ENCODE measurements at regions not wholly inside any gene's neighbourhood (a gene's known extent, or its start where the extent isn't known, plus 50 kb on each side); places are given as distances from the start of the nearest gene placed in this dataset.

DNA sequence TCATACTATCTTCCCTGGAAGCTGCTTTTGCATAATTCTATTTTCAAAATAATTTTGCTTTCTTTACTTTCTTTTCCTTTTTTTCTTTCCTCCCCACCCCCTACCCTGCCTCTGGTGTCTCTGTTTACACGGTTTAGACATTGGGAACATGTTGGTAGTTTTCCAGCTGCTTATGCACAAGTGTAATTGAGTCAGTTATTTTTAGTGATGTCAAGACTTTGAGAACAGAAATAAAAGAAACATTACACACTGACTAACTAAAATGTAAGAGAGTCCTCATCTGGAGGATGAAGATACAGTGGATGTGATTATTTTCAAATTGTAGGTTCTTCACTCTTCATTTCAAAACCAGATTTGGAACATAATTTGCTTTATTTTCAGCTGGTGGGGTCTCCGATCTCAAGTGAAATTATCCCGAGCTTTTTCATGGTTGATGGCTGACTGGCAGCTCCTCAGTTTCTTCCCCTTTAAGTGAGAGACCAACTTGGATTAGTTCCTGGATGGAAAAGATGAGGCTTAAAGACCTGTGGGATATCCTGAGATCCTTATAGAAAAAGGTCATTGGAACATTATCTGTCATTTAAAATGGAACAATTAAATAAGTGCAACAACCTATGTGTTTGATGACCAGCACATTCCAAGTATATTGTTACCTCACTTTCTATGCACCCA is 154.4 kb upstream of the ZNF462 start:
- DNase-seq (ENCODE audit: low read depth in 2 of 2): peak; percentile 33 to 46
- TF ChIP-seq, protein P1, sequence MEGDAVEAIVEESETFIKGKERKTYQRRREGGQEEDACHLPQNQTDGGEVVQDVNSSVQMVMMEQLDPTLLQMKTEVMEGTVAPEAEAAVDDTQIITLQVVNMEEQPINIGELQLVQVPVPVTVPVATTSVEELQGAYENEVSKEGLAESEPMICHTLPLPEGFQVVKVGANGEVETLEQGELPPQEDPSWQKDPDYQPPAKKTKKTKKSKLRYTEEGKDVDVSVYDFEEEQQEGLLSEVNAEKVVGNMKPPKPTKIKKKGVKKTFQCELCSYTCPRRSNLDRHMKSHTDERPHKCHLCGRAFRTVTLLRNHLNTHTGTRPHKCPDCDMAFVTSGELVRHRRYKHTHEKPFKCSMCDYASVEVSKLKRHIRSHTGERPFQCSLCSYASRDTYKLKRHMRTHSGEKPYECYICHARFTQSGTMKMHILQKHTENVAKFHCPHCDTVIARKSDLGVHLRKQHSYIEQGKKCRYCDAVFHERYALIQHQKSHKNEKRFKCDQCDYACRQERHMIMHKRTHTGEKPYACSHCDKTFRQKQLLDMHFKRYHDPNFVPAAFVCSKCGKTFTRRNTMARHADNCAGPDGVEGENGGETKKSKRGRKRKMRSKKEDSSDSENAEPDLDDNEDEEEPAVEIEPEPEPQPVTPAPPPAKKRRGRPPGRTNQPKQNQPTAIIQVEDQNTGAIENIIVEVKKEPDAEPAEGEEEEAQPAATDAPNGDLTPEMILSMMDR (IDR thresholded peaks at IDR 0.05; ENCODE audit: low read depth, low read length): no peak
- H3K4me3 ChIP-seq (replicated peaks in 1 of 2; ENCODE audit: low read depth in 2 of 2, low read length in 2 of 2): no peak overlapping the region

DNA sequence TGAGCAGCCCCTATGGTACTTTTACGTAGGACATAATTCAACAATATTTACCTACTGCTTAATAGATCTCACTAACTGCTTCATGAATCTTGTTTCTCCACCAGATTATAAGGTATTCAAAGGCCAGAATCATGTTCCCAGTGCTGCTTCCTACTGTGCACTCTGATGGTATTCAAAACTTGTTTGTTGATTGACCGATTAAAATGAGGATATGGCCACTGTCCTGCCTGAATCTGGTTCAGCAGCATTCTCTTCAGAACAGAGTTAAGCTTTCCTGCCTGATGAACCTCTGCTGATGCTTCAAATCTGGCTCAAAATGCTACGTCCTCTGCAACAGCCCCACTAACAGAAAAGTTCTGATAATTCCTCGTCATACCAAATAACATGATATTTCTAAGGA is 150.7 kb upstream of the ZNF462 start:
- TF ChIP-seq, protein P1 (IDR thresholded peaks at IDR 0.05; ENCODE audit: low read depth, low read length): no peak
- no peak overlapping the region for H3K4me3 ChIP-seq (replicated peaks in 1 of 2; ENCODE audit: low read depth in 2 of 2, low read length in 2 of 2)
- no peak for DNase-seq (ENCODE audit: low read depth in 2 of 2)

DNA sequence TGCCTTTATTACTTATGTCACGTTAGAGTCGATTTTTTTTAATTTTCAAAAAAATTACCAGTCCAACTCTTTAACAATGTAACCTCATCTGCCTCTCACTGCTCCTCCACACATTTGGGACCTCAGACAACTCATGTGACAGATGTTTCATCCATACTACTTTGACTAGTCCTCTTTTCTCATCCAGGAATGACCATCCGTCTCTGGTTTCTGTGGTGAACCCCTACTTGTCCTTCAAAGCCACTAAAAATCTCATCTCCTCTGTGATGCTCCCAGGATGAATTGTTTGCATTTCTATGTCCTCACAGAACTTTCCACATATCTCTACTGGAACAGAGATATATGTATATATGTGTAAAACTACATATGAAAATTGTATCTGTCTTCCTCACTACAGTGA is 149.8 kb upstream of the ZNF462 start:
- TF ChIP-seq, protein P1 (IDR thresholded peaks at IDR 0.05; ENCODE audit: low read depth, low read length): no peak

DNA sequence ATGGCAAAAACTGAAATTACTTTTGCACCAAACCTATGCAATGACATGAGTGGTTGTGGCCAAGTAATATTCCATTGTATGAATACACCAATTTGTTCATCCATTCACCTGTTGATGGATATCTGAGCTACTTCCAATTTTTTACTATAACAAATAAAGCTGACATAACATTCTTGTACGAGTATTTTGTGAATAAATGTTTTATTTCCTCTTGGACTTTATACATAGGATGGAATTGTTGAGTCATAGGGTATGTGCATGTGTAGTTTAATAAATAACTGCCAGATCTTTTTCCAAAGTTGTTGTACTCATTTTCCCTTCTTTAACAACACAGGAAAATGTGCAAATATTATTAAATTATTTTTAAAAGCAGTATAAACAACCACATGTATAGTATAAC is 146.1 kb upstream of the ZNF462 start:
- peak; percentile 8 to 30 for DNase-seq (ENCODE audit: low read depth in 2 of 2)
- H3K4me3 ChIP-seq (replicated peaks in 1 of 2; ENCODE audit: low read depth in 2 of 2, low read length in 2 of 2): no peak overlapping the region
- TF ChIP-seq, protein P1 (IDR thresholded peaks at IDR 0.05; ENCODE audit: low read depth, low read length): no peak

More for the DNA sequence above, 149.8 kb upstream of the ZNF462 start:
- no peak for DNase-seq (ENCODE audit: low read depth in 2 of 2)
- H3K4me3 ChIP-seq (replicated peaks in 1 of 2; ENCODE audit: low read depth in 2 of 2, low read length in 2 of 2): no peak overlapping the region

DNA sequence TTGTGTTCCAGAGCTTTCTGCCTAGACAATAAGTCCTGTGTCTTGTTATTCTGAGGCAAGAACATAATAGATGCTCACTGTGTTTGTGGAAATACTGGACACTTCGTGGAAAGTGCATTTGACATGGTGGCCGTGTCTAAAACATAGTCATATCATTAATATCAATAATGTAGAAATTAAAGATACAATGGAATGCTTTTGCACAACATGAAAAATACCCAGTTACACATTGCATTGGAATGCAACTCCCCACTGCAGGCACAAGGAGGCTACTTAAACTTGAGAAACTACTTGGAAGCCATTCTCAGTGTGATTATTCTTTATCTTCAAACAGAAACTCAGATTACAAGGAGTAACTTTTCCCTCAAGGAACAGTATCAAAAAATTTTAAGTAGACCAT is 145.3 kb upstream of the ZNF462 start:
- no peak overlapping the region for H3K4me3 ChIP-seq (replicated peaks in 1 of 2; ENCODE audit: low read depth in 2 of 2, low read length in 2 of 2)
- TF ChIP-seq, protein P1 (IDR thresholded peaks at IDR 0.05; ENCODE audit: low read depth, low read length): peak; percentile 13
- peak; percentile 81 to 87 for DNase-seq (ENCODE audit: low read depth in 2 of 2)

DNA sequence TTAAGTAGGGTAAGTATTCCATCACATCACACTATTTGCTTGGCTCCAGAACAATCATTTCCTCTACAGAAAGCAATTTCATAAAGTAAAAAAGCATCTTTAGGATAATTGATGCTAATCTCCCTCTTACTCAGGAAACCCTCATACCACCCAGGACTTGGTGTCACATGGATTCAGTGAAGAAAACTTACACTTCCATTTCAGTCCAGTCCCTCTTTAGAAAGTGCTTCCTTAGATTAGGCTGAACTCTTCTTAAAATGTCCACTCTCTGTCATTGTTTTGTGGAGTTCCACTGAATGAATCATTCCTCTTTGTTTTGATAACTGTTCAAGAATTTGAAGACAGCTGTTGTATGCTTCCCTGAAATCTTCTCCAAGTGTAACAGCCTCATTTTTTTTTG is 144.0 kb upstream of the ZNF462 start:
- TF ChIP-seq, protein P1 (IDR thresholded peaks at IDR 0.05; ENCODE audit: low read depth, low read length): no peak
- DNase-seq (ENCODE audit: low read depth in 2 of 2): peak; percentile 51 to 80
- no peak overlapping the region for H3K4me3 ChIP-seq (replicated peaks in 1 of 2; ENCODE audit: low read depth in 2 of 2, low read length in 2 of 2)

All from cardiac fibroblast (primary cell).